Osteocyte (in vitro differentiated cells): ENCODE measurements at regions not wholly inside any gene's neighbourhood (a gene's known extent, or its start where the extent isn't known, plus 50 kb on each side); places are given as distances from the start of the nearest gene placed in this dataset.
"Not testable (repeated sequence)": the region's sequence is repeated elsewhere in the genome, so short reads cannot be mapped to it uniquely, and the experiment has no call there.

ENCODE experiments used
- DNase-seq: peaks from one replicate; pipeline ENCODE4 v3.0.0; 2021; ENCODE audit warnings: mixed read lengths; ENCODE audit not compliant: unreplicated experiment; ENCODE audit errors: extremely low spot score
- H3K27ac Mint-ChIP-seq: one replicate; pipeline ENCODE4 v1.8.0; 2021; ENCODE audit warnings: mild to moderate bottlenecking, mixed read lengths; ENCODE audit not compliant: unreplicated experiment
- H3K27me3 Mint-ChIP-seq: one replicate; pipeline ENCODE4 v1.8.0; 2021; ENCODE audit warnings: mixed read lengths; ENCODE audit not compliant: unreplicated experiment
- H3K36me3 Mint-ChIP-seq: one replicate; pipeline ENCODE4 v1.8.0; 2021; ENCODE audit warnings: mixed read lengths; ENCODE audit not compliant: unreplicated experiment
- H3K4me1 Mint-ChIP-seq: one replicate; pipeline ENCODE4 v1.8.0; 2021; ENCODE audit warnings: mixed read lengths; ENCODE audit not compliant: unreplicated experiment
- H3K4me3 Mint-ChIP-seq: one replicate; pipeline ENCODE4 v1.8.0; 2021; ENCODE audit warnings: mild to moderate bottlenecking, moderate library complexity, mixed read lengths; ENCODE audit not compliant: unreplicated experiment
- H3K9me3 Mint-ChIP-seq: one replicate; pipeline ENCODE4 v1.8.0; 2021; ENCODE audit warnings: mixed read lengths; ENCODE audit not compliant: unreplicated experiment
- TF ChIP-seq, protein P1 (sequence below): fragments of 200-600 bp; sonication (generic); IDR thresholded peaks from 2 replicates; pipeline ENCODE4 v1.5.0; 2021; ENCODE audit warnings: antibody characterized with exemption, mild to moderate bottlenecking, moderate library complexity

DNA sequence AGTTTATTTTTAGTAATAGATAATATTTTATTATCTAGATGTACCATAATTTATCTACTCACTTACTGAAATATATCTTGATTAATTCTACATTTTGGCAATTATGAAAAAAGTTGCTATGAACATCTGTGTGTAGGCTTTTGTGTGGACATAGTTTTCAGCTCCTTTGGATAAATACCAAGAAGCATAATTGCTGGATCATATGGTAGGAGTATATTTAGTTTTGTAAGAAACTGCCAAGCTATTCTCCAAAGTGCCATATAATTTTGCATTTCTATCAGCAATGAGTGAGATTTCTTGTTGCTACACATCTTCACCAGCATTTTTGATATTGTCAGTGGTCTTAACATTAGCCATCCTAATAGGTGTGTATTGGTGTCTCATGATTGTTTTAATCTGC is 882.6 kb upstream of the GRIA3 start:
- peaks cover 59% of the 10 kb centered on the region for H3K9me3 Mint-ChIP-seq
- H3K4me1 Mint-ChIP-seq, result no peaks in the 10 kb centered on the region
- no peak overlapping the region for H3K4me3 Mint-ChIP-seq
- DNase-seq, result no peak
- TF ChIP-seq, protein P1, sequence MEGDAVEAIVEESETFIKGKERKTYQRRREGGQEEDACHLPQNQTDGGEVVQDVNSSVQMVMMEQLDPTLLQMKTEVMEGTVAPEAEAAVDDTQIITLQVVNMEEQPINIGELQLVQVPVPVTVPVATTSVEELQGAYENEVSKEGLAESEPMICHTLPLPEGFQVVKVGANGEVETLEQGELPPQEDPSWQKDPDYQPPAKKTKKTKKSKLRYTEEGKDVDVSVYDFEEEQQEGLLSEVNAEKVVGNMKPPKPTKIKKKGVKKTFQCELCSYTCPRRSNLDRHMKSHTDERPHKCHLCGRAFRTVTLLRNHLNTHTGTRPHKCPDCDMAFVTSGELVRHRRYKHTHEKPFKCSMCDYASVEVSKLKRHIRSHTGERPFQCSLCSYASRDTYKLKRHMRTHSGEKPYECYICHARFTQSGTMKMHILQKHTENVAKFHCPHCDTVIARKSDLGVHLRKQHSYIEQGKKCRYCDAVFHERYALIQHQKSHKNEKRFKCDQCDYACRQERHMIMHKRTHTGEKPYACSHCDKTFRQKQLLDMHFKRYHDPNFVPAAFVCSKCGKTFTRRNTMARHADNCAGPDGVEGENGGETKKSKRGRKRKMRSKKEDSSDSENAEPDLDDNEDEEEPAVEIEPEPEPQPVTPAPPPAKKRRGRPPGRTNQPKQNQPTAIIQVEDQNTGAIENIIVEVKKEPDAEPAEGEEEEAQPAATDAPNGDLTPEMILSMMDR, result no peak
- no peaks in the 10 kb centered on the region for H3K27me3 Mint-ChIP-seq
- no peak overlapping the region for H3K27ac Mint-ChIP-seq
- H3K36me3 Mint-ChIP-seq, result no peaks in the 10 kb centered on the region

DNA sequence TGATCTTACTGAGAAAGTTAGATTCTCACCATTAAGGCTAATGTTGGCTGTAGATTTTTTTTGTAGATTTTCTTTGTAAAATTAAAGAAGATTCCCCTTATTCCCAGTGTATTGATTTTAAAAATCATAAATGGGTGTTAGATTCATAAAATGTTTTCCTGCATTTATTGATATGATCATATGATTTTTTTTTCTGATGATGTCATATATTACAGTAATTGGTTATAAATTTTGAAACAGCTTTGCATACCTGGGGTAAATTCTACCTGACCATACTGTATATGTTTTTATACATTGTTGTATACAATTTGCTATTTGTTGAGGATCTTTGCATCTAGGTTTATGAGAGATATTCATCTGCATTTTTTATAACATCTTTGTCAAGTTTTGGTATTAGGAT is 880.3 kb upstream of the GRIA3 start:
- H3K36me3 Mint-ChIP-seq, result no peaks in the 10 kb centered on the region
- TF ChIP-seq, protein P1, result no peak
- H3K27me3 Mint-ChIP-seq, result no peaks in the 10 kb centered on the region
- H3K4me3 Mint-ChIP-seq, result no peak overlapping the region
- H3K9me3 Mint-ChIP-seq, result peaks cover 58% of the 10 kb centered on the region
- H3K4me1 Mint-ChIP-seq, result no peaks in the 10 kb centered on the region
- no peak for DNase-seq
- H3K27ac Mint-ChIP-seq, result no peak overlapping the region

DNA sequence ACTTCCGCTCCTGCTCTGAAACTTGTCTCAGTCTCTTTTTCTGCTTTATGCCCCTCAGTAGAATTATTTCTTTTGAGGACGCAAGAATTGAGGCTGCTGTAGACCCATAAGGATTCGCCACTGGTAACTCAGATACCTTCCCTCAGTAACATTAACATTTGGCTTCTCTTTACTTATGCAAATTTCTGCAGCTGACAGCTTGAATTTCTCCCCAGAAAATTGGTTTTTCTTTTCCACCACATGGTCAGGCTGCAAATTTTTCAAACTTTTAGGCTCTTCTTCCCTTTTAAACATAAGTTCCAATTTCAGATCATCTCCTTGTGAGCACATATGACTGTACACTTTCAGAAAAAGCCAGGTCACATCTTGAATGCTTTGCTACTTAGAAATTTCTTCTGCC is 839.3 kb upstream of the GRIA3 start:
- DNase-seq, result no peak
- no peak overlapping the region for H3K4me3 Mint-ChIP-seq
- no peaks in the 10 kb centered on the region for H3K27me3 Mint-ChIP-seq
- no peaks in the 10 kb centered on the region for H3K36me3 Mint-ChIP-seq
- TF ChIP-seq, protein P1, result no peak
- H3K27ac Mint-ChIP-seq, result no peak overlapping the region
- H3K9me3 Mint-ChIP-seq, result peaks cover 55% of the 10 kb centered on the region
- no peaks in the 10 kb centered on the region for H3K4me1 Mint-ChIP-seq

DNA sequence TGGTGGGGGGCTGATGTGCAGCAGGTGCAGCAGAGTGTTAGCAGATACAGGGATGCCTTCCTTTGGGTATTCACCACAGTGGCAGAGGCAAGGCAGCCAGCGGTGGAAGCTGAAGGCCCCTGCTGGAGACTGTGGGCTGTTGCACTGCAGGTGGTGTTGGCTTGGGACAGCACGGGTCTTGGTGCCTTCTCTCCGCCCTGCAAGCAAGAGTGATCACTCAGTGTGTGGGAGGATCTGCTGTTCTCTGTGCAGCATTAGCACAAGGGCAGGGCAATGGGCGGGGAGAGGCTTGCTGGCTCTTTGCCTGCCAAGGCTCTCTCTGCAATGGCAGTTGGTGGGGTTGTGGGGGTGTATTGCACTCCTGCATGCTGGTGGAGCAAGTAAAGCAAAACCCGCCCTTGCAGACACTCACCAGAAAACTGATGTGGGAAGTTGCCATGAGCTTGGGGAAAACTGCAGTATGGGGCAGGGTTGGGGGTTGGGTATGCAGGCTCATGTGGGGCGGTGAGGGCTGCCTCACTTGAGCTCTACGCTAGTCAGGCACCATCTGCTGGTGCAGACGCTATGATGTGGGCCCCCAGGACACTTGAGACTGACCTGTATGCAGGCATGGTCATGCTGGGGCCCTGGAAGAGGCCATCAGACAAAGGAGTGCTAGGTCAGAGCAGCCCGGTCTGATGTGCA is 820.8 kb upstream of the GRIA3 start:
- Mint-ChIP-seq H3K36me3 (no peaks in the 10 kb centered on the region), H3K27me3 (no peaks in the 10 kb centered on the region), H3K4me3 (no peak overlapping the region), H3K9me3 (peaks cover 50% of the 10 kb centered on the region), H3K27ac (no peak overlapping the region), H3K4me1 (no peaks in the 10 kb centered on the region)
- TF ChIP-seq, protein P1, result no peak
- DNase-seq, result no peak

DNA sequence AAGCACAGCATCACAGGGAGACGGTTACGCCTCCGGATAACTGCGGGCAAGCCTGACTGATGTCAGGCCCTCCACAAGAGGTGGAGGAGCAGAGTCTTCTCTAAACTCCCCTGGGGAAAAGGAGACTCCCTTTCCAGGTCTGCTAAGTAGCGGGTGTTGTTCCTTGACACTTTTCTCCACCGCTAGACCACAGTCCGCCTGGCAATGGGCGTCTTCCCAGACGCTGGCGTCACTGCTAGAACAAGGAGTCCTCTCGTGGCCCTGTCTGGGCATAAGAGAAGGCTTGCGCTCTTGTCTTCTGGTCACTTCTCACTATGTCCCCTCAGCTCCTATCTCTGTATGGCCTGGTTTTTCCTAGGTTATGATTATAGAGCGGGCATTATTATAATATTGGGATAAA is 808.5 kb upstream of the GRIA3 start:
- H3K9me3 Mint-ChIP-seq, result peaks cover 41% of the 10 kb centered on the region
- not testable (repeated sequence) for H3K27ac Mint-ChIP-seq, H3K4me1 Mint-ChIP-seq, H3K36me3 Mint-ChIP-seq, H3K27me3 Mint-ChIP-seq, H3K4me3 Mint-ChIP-seq, DNase-seq

DNA sequence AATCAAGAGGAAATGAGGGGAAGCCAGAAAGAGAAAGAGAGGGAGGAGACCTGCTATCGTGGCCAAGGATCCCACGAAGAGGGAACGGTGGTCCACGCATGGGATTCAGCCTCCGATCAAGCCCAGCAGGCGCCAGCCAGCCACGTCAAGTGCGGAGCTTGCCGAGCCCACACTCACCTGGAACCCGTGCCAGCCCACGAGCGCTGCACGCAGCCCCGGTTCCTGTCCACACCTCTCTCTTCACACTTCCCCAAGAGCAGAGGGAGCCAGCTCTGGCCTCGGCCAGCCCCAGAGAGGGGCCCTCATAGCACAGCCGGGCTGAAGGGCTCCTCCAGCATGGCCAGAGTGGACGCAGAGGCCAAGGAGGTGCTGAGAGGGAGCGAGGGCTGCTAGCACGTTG is 795.1 kb upstream of the GRIA3 start:
- H3K36me3 Mint-ChIP-seq, result no peaks in the 10 kb centered on the region
- H3K9me3 Mint-ChIP-seq, result peaks cover 16% of the 10 kb centered on the region
- DNase-seq, result no peak
- TF ChIP-seq, protein P1, result no peak
- H3K4me1 Mint-ChIP-seq, result no peaks in the 10 kb centered on the region
- no peaks in the 10 kb centered on the region for H3K27me3 Mint-ChIP-seq
- H3K27ac Mint-ChIP-seq, result no peak overlapping the region
- no peak overlapping the region for H3K4me3 Mint-ChIP-seq
